T-helper 1 cell (primary cell): ENCODE measurements at regions not wholly inside any gene's neighbourhood (a gene's known extent, or its start where the extent isn't known, plus 50 kb on each side); places are given as distances from the start of the nearest gene placed in this dataset.

Experiments used
- DNase-seq, 5 donors: peaks; one replicate each; pipeline ENCODE4 v3.0.0-alpha.2; 2012 to 2020

DNA sequence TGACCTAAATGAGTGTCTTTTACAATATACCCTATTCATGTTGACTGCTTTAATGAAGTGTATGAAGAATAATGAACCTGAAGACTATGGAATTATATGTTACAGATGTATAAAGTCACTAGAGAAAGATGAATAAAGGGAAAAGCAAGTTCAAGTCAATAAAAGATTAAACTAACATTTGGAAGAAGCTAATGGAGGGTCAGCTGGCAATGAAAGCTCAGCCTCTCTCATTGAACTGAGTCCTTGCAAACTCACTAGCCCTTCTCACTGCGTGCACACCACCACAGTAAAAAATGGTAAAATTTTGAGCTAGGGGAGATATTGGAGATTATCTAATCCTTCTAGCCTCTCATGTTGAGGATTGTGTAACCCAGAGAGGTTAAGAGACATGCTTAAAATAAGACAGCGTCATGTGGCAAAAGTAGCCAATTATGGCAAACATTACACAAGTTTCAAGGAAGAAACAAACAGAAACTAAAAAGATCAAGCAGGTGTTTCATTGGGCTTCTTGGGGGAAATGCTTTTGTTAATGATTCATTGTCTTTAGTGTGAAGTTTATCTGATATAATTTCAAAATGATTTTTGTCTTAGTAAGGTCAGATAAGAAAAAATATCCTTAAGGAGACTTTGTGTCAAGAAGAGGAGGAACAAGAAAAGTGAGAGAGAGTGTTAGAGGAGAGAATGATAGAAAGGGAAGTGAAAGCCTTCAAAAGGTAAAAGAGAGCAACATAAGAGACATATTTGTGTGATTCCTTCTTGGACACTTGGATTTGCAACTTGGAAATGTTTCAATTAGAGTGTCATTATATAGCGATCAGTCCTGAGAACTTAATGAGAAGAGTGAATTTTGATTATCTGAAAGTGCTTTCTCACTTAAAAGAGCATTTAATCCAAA, 893.7 kb upstream of the FAM98A start:
- DNase-seq = no peak

DNA sequence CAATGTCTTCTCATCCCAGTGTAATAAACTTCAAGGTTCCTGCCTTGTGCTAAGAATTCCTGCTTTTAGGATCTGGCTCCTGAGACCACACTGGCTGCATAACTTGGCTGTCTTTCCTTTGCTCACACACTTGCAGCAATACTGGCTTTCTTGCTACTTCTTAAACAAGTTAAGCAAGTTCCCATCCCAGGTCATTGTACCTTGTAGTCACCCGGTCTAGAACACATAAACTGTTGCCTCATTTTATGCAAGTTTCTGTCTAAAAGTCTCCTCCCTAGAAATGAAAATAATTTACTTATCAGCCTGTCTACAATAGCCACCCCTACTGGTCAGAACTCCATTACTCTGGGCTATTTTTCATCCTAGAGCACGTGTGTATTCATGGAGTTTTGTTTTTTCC, 887.9 kb upstream of the FAM98A start:
- no peak for DNase-seq

DNA sequence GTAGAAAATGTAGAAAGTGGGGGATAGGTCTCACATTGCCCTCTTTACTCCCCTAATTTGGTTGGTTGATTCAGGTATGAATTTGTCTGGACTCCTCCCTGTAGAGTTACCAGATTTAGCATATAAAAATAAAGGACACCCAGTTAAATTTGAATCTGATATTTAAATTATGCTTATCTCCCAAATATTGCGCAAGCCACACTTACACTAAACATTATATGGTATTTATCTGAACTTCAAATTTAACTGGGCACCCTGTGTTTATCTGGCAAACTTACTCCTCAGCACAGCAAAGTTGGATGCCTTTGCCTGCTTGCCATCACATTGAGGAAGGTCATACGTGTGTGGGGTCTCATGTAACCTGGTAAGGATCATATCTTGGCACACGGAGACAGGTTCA, 882.4 kb upstream of the FAM98A start:
- DNase-seq = no peak

DNA sequence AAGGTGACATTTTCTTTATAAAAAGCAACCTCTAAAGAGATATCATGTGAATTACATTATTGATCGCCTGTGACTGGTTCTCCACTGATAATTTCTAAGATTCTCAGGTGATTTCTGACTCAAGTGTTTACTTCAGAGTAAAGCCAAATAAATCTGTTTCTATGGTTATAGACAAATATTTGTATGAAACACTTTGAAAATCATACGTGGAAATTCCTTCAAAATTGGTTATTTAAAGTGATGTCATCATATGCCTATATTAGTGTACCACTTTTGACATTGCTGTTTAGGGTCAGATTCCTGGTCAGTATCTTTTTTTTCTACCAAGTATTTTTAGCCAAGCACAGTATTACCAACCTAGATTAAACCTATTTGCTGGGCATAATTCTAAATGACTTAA, 881.3 kb upstream of the FAM98A start:
- DNase-seq = no peak

DNA sequence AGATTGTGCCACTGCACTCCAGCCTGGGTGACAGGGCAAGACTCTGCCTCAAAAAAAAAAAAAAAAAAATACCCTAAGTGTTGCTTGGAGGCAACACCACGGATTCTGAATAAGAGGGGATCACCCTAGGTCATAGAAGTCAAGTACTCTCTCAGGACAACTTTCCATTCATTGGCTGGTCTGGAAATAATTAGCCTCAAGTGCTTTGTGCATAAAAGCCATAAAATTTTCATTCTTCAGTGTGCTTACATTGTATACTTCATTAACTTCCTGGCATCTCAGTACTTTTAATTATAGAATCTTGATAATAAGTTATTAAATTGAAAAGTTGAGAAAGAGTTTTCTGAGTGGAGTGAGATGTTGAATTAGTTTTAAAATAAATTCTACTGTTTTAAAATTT, 876.1 kb upstream of the FAM98A start:
- no peak for DNase-seq

DNA sequence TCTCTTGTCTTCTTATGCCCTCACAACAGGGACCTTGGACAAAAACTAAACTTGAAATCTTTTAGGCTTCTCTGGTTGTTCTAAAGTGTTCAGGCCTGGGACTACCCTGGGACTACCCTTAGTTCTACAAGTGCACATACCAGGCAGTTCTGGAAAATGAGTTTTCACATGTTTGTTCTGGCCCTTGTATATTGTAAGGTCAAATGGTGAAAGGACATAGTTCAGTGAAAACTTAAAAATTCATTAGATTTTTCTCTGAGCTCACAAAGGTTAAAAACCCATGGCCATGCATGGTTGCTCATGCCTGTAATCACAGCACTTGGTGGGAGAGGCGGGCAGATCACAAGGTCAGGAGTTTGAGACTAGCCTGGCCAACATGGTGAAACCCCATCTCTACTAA, 875.5 kb upstream of the FAM98A start:
- no peak for DNase-seq

DNA sequence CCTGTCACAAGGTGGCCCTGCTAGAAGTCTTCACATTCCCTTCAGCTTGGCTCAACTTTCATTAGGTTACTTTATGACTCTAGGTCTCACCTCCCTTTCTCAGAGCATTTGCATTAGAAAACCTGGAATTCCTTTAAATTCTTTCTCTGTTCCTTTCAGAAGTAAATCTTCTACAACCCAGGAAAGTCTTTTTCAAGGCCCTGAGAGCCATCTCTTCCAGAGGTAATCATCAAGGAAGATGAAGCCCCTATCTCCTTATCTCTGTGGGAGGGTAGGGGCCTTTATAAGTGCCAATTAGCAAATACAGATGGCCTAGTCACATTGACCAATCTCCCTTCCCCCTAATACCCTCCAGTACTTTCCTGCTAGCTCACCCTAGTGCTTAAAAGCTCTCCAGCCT, 848.0 kb upstream of the FAM98A start:
- no peak for DNase-seq

DNA sequence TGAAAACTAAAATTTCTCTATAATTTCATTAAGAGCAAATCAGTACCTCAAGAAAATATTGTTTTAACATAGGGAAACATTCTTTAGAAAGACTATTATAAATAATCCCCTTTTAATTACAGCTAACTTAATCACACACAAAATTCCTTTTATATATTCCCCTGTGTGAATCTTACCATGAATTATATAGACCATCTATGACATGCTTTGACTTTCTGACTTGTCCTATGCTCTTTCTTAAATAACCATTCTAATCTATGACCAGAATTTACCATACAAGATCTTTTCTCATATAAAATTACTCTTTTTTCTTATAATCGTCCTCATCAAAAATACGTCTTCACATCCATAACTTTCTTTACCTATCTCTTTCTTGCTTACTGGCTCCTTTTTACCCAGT, 824.2 kb upstream of the FAM98A start:
- DNase-seq = no peak

DNA sequence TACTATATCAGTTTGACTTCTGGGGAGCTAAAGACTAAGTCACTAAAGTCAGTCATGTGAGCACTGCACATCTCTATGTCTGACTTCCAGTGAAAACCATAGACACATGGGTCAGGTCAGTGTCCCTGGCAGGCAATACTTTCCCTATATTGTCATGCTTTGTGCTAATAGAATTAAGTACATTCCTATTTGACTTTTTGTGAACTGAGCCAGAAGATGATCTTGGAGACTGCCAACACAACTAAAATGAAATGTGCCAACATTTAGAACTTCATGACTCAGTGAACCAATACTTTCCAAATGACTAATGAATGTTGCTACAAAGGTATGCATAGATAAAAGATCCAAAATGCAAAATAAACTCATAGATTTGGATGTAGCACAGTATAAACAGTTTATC, 820.8 kb upstream of the FAM98A start:
- no peak for DNase-seq

DNA sequence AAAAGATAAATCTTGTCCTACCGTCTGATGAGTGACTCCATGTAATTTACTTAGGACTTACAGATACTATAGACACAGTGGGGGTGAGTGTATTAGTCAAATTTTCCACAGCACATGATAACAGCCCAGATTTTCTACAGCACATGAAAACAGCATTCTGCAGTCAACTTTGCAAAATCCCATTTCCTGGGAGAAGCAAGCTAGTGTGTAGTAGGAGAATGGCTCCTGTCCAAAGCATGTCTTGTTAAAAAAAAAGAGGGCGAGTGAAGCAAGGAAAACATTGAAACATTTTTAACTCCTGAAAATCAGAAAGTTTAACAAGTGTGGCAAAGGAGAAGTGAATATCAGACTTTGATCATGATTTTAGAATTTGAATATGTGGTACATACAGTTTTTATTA, 817.8 kb upstream of the FAM98A start:
- no peak for DNase-seq

DNA sequence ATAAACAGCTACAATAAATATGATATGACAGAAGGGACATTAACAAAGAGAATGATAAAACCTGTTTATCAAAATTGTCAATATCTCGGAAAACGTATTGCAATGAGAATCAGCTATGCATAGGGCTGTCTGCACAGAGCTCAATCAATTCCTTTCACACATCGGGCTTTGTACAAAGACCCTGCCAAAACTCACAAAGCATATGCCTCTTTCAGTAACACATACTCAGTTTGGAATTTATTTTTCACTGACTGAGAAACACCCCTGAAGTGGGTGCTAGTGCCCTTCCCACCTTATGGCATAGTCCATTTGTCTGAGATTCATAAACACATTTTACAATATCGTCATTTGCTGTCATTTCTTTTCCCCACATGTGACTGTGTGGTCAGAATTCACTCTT, 815.8 kb upstream of the FAM98A start:
- no peak for DNase-seq

DNA sequence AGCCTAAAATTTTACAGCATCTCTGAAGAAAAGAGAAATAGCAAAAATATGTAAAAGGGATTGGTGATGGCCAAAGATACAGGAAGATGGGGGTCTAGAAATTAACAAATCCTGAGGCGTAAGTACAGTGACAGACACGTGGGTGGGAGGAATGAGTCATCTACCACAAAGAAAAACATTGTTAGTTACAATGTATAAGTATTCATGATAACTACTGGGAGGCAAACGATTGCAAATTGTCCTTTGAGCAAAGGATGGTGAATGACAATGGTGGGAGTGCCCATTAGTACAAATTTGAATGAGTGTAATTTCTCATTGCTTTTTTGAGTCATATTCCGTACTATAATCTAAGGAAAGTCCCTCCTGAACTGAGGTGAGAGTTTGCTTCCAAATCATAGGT, 809.0 kb upstream of the FAM98A start:
- no peak for DNase-seq

DNA sequence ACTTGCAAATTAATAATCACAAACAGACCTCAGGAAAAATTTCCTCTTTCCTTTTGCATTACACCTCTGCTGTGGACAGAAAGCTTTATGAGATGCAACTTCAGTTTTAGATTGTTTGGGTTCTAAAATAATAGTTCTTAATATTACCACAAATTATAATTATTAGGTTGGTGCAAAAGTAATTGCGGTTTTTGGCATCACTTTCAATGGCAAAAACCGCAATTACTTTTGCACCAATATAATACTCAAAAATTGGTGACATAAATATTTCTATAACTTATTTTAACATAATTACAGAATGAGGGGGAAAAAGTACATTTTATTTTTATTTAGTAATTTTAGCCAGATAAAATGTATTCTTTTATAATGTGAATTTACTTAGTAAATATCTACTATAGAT, 804.4 kb upstream of the FAM98A start:
- DNase-seq = no peak

DNA sequence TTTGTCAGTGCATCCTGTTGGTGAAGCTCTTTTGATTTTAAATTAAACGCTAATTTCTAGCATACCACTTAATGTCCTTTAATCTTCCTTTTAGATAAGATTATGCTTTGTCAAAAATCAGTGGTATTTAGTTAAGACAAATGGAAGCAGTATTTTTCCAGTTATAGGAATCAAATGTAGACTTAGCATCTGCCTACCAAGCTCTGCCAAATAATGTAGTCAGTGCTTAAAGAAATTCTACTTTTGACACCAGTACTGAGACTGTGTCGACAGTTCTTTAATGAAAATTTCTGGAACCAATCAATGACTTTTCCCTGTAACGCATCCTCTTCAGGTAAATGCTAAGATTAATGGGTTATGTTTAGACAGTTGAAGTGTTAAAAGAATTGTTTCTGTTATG, 803.3 kb upstream of the FAM98A start:
- no peak for DNase-seq

DNA sequence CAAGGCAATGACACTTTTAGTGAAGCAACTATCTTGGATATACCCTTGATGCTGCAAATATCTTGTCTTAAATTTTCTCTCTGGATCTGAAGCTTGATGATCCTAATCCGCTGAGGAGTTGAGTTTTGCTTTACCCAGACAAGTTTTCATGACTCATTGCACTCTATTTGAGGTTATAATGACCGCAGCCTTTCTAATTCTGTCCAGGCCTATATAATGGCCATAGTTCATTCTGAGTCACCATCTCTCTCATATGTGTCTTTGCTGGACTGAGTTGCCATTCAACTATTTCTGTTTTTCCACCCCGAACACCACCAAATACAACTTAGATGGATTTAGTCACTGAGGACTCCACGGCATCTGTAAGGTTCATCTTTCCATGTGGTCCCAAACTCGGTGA, 802.1 kb upstream of the FAM98A start:
- DNase-seq = no peak

DNA sequence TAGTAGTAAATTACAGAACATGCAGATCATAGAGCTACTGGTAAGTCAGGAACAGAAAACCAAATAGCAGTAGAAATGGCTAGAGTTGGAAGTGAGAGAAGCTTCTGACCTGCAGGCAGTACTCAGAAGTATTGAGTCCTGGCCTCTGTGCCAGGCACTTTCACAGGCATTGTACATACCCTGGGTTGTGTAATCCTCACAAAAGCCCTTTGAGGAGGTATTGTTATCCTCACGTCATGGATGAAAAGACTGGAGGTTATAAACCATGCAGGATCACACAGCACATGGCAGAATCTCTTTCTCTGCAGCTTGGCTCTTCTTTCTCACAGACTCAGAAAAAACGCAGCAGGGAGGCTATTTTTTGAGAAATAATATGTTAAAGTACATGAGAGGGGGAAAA, 789.3 kb upstream of the FAM98A start:
- no peak for DNase-seq

DNA sequence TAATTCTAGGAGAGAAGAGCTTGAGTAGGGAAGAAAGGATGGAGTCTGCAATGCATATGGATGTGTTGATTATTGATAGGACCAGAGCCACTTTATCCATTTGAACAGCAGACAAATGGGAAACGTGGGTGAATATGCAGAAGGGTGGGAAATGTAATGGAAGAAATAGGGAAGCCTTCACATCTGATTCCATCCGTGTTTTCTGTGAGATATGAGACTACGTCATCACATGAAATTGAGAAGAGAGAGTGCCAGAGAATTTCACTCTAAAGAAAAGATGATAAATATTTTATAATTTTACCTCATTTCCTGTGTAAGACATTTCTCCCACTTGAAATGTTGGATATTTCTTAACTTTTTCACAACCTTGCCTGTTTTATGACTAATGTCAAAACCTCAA, 788.4 kb upstream of the FAM98A start:
- DNase-seq = no peak

DNA sequence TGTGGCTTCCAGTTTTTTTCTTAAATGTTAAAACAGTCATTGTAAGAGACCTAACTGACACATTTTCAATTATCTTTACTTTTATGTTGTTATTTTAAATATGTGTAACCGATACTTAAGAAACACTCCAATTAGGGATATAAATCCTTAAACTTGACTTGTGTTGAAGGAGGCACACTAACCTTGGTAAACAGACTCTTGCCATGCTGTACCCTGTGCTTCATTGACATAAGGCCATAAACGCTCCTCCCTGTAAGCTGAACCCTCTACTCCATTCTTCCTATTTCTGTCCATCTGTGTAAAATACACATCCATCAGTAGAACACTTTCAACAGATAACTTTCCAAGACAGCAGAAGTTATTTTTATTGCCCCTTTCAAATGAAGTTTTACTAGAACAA, 780.5 kb upstream of the FAM98A start:
- no peak for DNase-seq

DNA sequence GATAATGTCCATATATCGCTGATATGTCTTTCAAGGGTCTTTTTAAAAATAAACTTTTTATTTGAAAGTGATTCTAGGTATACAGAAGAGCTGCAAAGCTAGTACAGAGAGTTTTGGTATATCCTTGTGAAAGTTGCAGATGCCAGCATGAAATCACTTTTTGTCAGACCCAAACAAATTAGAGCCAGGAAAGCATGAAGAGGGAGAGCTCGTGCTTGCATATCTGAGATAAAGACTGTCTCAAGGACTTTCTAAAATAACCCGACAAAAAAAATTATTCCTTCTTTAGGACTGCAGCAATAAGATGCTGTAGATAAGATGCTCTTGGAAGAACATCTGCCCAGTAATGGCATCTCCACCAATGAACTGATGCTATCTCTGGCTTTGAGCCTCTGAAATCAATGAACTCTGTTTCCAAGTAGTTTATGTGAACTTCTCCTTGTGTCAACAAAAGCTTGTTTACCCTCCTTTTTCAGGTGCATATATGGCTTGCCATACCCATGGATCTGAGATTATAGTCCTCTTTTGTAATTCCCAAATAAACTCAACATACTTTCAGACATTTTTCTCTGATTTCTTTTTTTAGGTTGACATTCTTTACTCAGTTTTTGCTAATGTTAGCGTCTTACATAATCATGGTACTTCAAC, 774.6 kb upstream of the FAM98A start:
- no peak for DNase-seq

DNA sequence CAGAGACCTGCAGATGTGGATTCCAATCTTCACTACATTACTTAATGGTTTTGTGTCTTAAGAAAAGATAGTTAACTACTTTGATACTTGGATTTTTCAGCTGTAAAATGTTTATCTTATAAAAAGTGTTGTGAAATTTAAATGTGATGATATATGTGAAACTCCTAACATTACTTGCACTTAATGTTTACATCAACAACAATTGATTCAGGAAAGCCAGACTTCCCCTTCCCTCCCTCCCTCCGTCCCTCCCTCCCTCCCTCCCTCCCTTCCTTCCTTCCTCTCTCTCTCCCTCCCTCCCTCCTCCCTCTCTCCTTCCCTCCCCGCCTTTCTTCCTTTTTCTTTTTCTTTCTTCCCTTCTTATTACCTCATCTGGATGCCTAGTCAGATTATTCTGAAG, 773.9 kb upstream of the FAM98A start:
- no peak for DNase-seq

DNA sequence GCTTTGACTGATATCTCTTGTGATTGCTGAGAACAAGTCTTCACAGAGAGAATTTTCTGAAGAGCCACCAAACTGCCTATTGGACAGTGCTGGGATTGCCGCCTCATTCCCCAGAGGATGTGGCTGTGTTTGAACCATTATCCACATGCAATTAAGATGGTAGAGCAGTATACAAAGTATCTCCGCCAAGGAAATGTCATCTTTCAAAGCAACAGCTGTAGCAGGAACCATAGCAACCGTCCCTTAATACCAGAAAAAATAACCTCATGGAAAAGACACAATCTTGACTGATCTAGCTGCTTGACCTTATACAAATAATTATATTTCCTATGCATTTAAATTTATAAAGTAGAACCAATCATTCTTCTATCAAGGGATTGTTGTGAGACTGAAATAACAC, 772.6 kb upstream of the FAM98A start:
- no peak for DNase-seq

DNA sequence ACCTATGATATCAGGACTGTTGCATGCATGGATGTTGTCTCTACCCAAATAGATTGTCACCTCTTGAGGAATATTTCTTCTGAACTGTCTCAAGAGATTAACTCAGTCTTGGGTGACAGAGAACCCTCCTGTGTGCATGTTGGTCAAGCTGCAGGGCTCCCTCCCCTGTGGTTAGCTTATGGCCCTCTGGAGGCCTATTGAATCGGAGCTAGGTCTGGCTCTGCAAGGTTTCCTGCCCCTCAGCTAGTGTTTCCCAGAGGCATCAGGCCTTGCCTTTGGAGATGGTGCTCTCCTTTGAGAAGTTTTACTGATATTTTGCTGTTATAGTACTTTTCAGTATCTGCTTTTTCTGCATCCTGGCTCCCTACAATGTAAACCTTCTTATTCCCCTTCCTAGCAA, 769.2 kb upstream of the FAM98A start:
- DNase-seq = no peak

DNA sequence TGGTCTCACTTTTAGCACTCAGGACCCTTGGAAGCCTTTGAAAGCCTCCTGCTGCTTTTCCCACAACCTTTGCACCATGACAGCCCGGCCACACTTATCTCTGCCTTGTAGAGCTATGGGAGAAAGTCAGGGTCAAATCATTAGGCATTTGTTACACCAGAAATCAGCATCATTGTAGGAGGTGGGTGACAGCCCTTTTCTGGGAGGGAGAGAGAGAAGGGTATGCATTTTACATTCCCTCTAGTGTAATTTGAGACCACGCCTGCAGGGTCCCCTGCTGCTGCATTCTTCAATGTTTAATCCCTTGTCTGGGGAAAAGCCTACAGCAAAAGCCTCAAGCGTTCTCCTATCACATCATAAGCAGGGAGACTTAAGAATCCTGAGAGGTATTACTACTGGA, 766.8 kb upstream of the FAM98A start:
- no peak for DNase-seq

DNA sequence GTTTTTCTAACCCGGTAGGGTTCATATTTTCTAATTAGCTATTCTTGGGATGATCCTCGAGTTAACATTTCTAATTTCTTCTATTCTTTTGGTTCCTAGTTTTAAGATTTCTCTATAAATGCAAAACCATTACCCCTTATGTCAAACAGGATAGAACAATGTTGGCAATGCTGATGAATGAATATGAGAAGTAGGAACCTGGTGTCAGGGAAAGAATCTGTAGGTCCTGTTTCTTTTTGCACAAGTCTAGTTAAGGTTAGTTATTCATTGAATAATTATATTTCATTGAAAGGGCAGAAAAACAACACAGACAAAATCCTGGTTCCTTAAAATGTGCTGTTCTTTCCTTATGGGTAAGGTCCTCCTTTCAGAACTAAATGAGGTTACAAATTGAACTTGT, 766.4 kb upstream of the FAM98A start:
- DNase-seq = no peak
